Gastrocnemius medialis (tissue), 4 donors: ENCODE measurements at regions not wholly inside any gene's neighbourhood (a gene's known extent, or its start where the extent isn't known, plus 50 kb on each side); places are given as distances from the start of the nearest gene placed in this dataset.

ENCODE experiments used
- ATAC-seq, 2 donors: fragments of 150-250 bp; one replicate each; pipeline ENCODE4 v1.9.1; 2016
- DNase-seq, 2 donors: peaks; one replicate each; pipeline ENCODE4 v3.0.0-alpha.2; 2019
- H3K27ac ChIP-seq, 4 donors: fragments of 200-600 bp; sonication (generic); 1 replicate in 1 of 4; 2 replicates in 3 of 4; pipeline ENCODE4 v1.5.1; 2016 to 2018; ENCODE audit warnings: mild to moderate bottlenecking in 2 of 4, moderate library complexity in 1 of 4
- H3K27me3 ChIP-seq, 3 donors: fragments of 200-600 bp; sonication (generic) in 2 of 3; 1 replicate in 1 of 3; 2 replicates in 2 of 3; pipeline versions ENCODE4 v1.5.1 to v1.6.0; 2016 to 2019; ENCODE audit warnings: mild to moderate bottlenecking in 1 of 3, moderate library complexity in 1 of 3
- H3K36me3 ChIP-seq, 2 donors: fragments of 200-600 bp; sonication (generic) in 1 of 2; one replicate each; pipeline ENCODE4 v1.5.1; 2017 to 2018
- H3K4me1 ChIP-seq, 2 donors: fragments of 200-600 bp; sonication (generic) in 1 of 2; one replicate each; pipeline ENCODE4 v1.5.1; 2016 to 2017; ENCODE audit warnings: mild to moderate bottlenecking in 2 of 2
- H3K4me3 ChIP-seq, 4 donors: fragments of 200-600 bp; sonication (generic) in 3 of 4; 1 replicate in 1 of 4; 2 replicates in 3 of 4; pipeline ENCODE4 v1.5.1; 2016 to 2019; ENCODE audit warnings: mild to moderate bottlenecking in 2 of 4
- H3K9me3 ChIP-seq, 3 donors: fragments of 200-600 bp; sonication (generic) in 2 of 3; 1 replicate in 1 of 3; 2 replicates in 2 of 3; pipeline ENCODE4 v1.5.1; 2016 to 2019
- CTCF ChIP-seq, 5 experiments: fragments of 450-650 bp in 3 of 5; fragments of 200-600 bp in 2 of 5; sonication (generic) in 2 of 5; IDR thresholded peaks in 4 of 5; conservative IDR thresholded peaks in 1 of 5; 1 replicate in 4 of 5; 2 replicates in 1 of 5; pipeline ENCODE4 v1.5.1; 2016 to 2019; ENCODE audit warnings: antibody characterized with exemption in 5 of 5, mild to moderate bottlenecking in 3 of 5, moderate library complexity in 3 of 5
- POLR2A ChIP-seq, 2 donors: fragments of 450-650 bp; IDR thresholded peaks; one replicate each; pipeline ENCODE4 v1.6.1; 2017; ENCODE audit warnings: antibody characterized with exemption in 2 of 2, mild to moderate bottlenecking in 2 of 2, moderate library complexity in 2 of 2
- in situ Hi-C, 4 donors: fragments of 200-750 bp; cut with MboI; loops; one replicate each; pipeline versions ENCODE4 v1.15.0 to v1.8.0; 2017; ENCODE audit warnings: low sequenced_read_pairs in 4 of 4
- intact Hi-C: fragments of 100-400 bp; cut with DNase I; formaldehyde crosslinking; loops from one replicate; pipeline ENCODE4 v1.15.1; 2023; ENCODE audit warnings: low total_unique reads

- Histone ChIP-seq H3K36me3 (no peaks in the 10 kb centered on the region), H3K27ac (no peak overlapping the region), H3K9me3 (no peaks in the 10 kb centered on the region), H3K4me3 (no peak overlapping the region), H3K27me3 (no peaks in the 10 kb centered on the region), H3K4me1 (no peaks in the 10 kb centered on the region)
- DNase-seq (no peak), ATAC-seq (no peak)
- in situ Hi-C loops, result no loop called here
- TF ChIP-seq CTCF (IDR thresholded peaks at IDR 0.05 in 4 of 5, conservative IDR thresholded peaks at IDR 0.05 in 1 of 5) (no peak), POLR2A (IDR thresholded peaks at IDR 0.05) (no peak)
- intact Hi-C loops, result no loop called here
Observed at GRCh38 chr12:24739106-24739779, 209.7 kb downstream of the BCAT1 start.

GRCh38 chr12:24738441-24738840 lies 210.5 kb downstream of the BCAT1 start:
- H3K36me3 ChIP-seq, result no peaks in the 10 kb centered on the region
- H3K27ac ChIP-seq, result no peak overlapping the region
- TF ChIP-seq POLR2A (IDR thresholded peaks at IDR 0.05), result no peak
- no peak for TF ChIP-seq CTCF (IDR thresholded peaks at IDR 0.05 in 4 of 5, conservative IDR thresholded peaks at IDR 0.05 in 1 of 5)
- no peaks in the 10 kb centered on the region for H3K27me3 ChIP-seq
- in situ Hi-C loops (no loop called here), intact Hi-C loops (no loop called here)
- ATAC-seq (no peak), DNase-seq (no peak)
- H3K4me3 ChIP-seq, result no peak overlapping the region
- H3K4me1 ChIP-seq, result no peaks in the 10 kb centered on the region
- no peaks in the 10 kb centered on the region for H3K9me3 ChIP-seq

- in situ Hi-C loops, result no loop called here
- no peaks in the 10 kb centered on the region for H3K36me3 ChIP-seq
- no peak overlapping the region for H3K27ac ChIP-seq
- intact Hi-C loops, result no loop called here
- TF ChIP-seq CTCF (IDR thresholded peaks at IDR 0.05 in 4 of 5, conservative IDR thresholded peaks at IDR 0.05 in 1 of 5), result no peak
- TF ChIP-seq POLR2A (IDR thresholded peaks at IDR 0.05), result no peak
- H3K27me3 ChIP-seq, result no peaks in the 10 kb centered on the region
- no peak overlapping the region for H3K4me3 ChIP-seq
- no peaks in the 10 kb centered on the region for H3K4me1 ChIP-seq
- H3K9me3 ChIP-seq, result no peaks in the 10 kb centered on the region
- ATAC-seq (no peak), DNase-seq (no peak)
Observed at GRCh38 chr12:24731596-24731995, 217.3 kb downstream of the BCAT1 start.

- TF ChIP-seq POLR2A (IDR thresholded peaks at IDR 0.05) (no peak), CTCF (IDR thresholded peaks at IDR 0.05 in 4 of 5, conservative IDR thresholded peaks at IDR 0.05 in 1 of 5) (no peak)
- H3K9me3 ChIP-seq, result no peaks in the 10 kb centered on the region
- H3K27me3 ChIP-seq, result no peaks in the 10 kb centered on the region
- ATAC-seq, result no peak
- H3K4me3 ChIP-seq, result no peak overlapping the region
- intact Hi-C loops, result no loop called here
- in situ Hi-C loops, result no loop called here
- H3K36me3 ChIP-seq, result no peaks in the 10 kb centered on the region
- no peak for DNase-seq
- H3K4me1 ChIP-seq, result no peaks in the 10 kb centered on the region
- no peak overlapping the region for H3K27ac ChIP-seq
Observed at GRCh38 chr12:24730489-24730896, 218.4 kb downstream of the BCAT1 start.

GRCh38 chr12:24728826-24729225 lies 220.1 kb downstream of the BCAT1 start:
- TF ChIP-seq POLR2A (IDR thresholded peaks at IDR 0.05) (no peak), CTCF (IDR thresholded peaks at IDR 0.05 in 4 of 5, conservative IDR thresholded peaks at IDR 0.05 in 1 of 5) (no peak)
- intact Hi-C loops, result no loop called here
- in situ Hi-C loops, result no loop called here
- no peaks in the 10 kb centered on the region for H3K36me3 ChIP-seq
- ATAC-seq, result no peak
- no peak overlapping the region for H3K27ac ChIP-seq
- DNase-seq, result no peak
- no peaks in the 10 kb centered on the region for H3K27me3 ChIP-seq
- no peaks in the 10 kb centered on the region for H3K4me1 ChIP-seq
- no peaks in the 10 kb centered on the region for H3K9me3 ChIP-seq
- H3K4me3 ChIP-seq, result no peak overlapping the region
